ENCODE measurements at regions not wholly inside any gene's neighbourhood (a gene's known extent, or its start where the extent isn't known, plus 50 kb on each side); places are given as distances from the start of the nearest gene placed in this dataset.

DNA sequence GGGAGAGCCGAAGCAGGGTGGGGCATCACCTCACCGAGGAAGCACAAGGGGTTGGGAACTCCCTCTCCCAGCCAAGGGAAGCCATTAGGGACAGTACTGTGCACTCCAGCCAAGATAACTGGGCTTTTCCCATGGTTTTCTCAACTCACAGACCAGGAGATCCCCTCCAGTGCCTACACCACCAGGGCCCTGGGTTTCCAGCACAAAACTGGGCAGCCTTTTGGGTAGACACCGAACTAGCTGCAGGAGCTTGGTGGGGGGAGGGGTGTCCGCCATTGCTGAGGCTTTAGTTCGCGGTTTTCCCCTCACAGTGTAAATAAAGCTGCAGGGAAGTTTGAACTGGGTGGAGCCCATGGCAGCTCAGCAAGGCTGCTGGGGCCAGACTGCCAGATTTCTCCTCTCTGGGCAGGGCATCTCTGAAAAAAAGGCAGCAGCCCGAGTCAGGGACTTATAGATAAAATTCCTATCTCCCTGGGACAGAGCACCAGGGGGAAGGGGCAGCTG is 129.6 kb upstream of the LMCD1 start:
- DNase-seq (ENCODE audit: low spot score): no peak
- Histone ChIP-seq H3K4me1 (peaks cover 0 to 19% of the 10 kb centered on the region in 2 donors), H3K9me3 (peaks cover 0 to 15% of the 10 kb centered on the region in 2 donors), H3K4me3 (no peak overlapping the region), H3K27ac (no peak overlapping the region), H3K36me3 (no peaks in the 10 kb centered on the region), H3K27me3 (no peaks in the 10 kb centered on the region)
- TF ChIP-seq, protein P1, sequence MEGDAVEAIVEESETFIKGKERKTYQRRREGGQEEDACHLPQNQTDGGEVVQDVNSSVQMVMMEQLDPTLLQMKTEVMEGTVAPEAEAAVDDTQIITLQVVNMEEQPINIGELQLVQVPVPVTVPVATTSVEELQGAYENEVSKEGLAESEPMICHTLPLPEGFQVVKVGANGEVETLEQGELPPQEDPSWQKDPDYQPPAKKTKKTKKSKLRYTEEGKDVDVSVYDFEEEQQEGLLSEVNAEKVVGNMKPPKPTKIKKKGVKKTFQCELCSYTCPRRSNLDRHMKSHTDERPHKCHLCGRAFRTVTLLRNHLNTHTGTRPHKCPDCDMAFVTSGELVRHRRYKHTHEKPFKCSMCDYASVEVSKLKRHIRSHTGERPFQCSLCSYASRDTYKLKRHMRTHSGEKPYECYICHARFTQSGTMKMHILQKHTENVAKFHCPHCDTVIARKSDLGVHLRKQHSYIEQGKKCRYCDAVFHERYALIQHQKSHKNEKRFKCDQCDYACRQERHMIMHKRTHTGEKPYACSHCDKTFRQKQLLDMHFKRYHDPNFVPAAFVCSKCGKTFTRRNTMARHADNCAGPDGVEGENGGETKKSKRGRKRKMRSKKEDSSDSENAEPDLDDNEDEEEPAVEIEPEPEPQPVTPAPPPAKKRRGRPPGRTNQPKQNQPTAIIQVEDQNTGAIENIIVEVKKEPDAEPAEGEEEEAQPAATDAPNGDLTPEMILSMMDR (IDR thresholded peaks at IDR 0.05): no peak

DNA sequence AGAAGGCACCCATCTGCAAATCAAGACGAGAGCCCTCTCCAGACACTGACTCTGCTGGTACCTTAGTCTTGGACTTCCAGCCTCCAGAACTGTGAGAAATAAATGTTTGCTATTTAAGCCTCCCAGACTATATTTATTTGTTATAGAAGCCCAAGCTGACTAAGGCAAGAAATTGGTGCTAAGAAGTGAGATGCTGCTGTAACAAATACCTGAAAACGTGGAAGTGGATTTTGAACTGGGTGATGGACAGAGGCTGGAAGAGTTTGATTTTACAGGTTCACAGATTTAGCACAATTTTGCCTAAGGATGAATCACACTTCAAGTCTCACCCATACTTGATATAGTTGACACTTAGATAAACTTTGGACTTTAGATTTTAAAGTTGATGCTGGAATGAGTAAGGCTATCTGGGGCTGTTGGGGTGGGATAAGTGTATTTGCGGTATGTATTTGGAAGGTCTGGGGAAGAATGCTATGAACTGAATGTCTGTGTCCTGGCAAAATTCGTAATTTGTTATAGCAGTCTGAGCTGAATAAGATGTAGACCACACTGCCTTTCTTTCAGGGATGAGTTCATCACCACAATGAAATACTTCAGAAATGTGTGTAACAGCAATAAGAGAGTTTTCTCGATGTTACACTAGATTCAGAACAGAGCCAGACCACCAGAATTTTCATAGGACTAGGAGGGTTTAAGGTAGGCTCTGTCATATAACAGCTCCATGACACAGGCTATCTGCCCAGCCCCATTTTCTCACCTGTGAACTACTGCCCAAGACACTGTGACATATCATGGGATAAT is 120.5 kb upstream of the LMCD1 start:
- Histone ChIP-seq H3K27me3 (no peaks in the 10 kb centered on the region), H3K4me3 (no peak overlapping the region)
- TF ChIP-seq, protein P1 (IDR thresholded peaks at IDR 0.05): no peak

DNA sequence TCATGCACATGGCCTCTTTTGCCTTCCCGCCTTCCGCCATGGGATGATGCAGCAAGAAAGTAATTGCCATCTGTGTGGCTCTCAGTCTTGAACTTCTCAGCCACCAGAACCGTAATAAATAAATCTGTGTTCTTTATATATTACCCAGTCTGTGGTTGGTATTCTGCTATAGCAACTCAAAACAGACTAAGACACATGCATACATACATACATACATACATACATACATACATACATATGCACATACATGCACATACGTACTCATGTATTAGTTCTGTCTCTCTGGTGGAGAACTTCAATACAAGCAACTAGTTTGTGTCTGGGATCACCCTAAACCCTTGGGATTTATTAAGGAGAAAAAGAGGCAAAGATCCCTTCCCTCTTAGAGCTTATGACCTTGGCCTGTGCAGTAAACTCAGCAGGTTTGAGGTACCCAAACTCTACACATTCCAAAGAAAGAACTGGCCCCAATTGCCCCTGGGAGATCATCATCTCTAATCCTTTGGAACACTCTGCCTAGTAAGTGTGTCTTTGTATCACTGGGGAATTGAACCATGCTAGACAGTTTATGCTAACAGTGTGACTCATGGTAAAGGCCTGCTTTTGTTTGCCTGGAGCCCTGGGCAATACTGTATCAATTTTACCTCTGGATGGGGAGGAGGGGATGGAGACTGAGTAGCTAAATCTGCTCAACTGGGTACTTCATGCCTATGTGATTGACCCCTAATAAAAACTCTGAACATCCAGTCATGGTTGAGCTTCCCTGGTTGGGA is 115.6 kb upstream of the LMCD1 start:
- TF ChIP-seq, protein P1 (IDR thresholded peaks at IDR 0.05): no peak
- DNase-seq (ENCODE audit: low spot score): no peak
- Histone ChIP-seq H3K27me3 (no peaks in the 10 kb centered on the region), H3K36me3 (no peaks in the 10 kb centered on the region), H3K9me3 (no peaks in the 10 kb centered on the region), H3K27ac (no peak overlapping the region), H3K4me3 (no peak overlapping the region), H3K4me1 (no peaks in the 10 kb centered on the region)

More for the DNA sequence above, 120.5 kb upstream of the LMCD1 start:
- Histone ChIP-seq H3K9me3 (peaks cover 0 to 6% of the 10 kb centered on the region in 2 donors), H3K27ac (no peak overlapping the region), H3K36me3 (no peaks in the 10 kb centered on the region), H3K4me1 (no peaks in the 10 kb centered on the region)
- DNase-seq (ENCODE audit: low spot score): no peak

DNA sequence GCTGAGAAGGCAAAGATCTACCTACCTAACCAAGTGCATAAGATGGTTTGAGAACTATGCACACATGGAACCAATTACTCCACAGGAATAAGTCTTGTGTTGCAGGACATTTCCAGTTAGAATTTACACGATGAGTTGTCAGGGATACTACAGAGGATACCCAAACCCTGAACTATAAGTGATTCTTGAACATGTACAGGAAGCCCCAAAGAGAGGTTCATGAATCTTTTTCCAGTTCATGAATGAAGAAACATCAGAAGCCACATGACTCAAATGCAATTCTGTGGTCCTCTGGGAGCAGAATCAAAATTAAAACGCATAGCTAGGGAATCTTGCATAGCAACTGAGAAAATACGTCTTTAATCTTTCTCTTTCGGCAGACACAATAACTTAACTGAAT is 114.1 kb upstream of the LMCD1 start:
- Histone ChIP-seq H3K36me3 (no peaks in the 10 kb centered on the region), H3K27ac (no peak overlapping the region), H3K27me3 (no peaks in the 10 kb centered on the region), H3K4me1 (no peaks in the 10 kb centered on the region), H3K4me3 (no peak overlapping the region), H3K9me3 (no peaks in the 10 kb centered on the region)
- TF ChIP-seq, protein P1 (IDR thresholded peaks at IDR 0.05): no peak
- DNase-seq (ENCODE audit: low spot score): no peak

DNA sequence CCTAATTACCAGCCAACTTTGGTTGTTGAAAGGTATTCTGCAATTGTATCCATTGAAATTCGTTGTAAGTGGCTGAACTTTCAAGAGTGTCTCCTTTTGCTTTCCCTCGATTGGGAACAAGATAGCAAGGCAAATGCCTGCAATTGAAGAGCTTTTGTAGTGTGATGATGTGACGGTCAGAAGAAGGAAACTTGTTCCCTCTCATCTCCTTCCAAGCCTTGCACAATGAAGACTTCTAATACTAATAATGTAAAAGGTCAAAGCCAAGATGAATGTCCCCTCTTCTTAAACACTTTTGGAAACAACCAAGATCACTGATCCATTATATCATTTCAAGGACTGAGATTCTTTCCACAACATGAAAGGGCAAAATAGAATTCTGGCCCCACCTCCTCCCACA is 101.9 kb upstream of the LMCD1 start:
- no peaks in the 10 kb centered on the region for H3K27me3 ChIP-seq
- no peak for DNase-seq (ENCODE audit: low spot score)
- no peaks in the 10 kb centered on the region for H3K36me3 ChIP-seq
- no peaks in the 10 kb centered on the region for H3K4me1 ChIP-seq
- TF ChIP-seq, protein P1 (IDR thresholded peaks at IDR 0.05): no peak
- no peak overlapping the region for H3K4me3 ChIP-seq
- H3K9me3 ChIP-seq: no peaks in the 10 kb centered on the region
- no peak overlapping the region for H3K27ac ChIP-seq
